Stimulated activated naive CD8-positive, alpha-beta T cell treated with anti-CD3 and anti-CD28 coated beads, Interleukin-15, Interleukin-2, amounts not matched to agents 100 U/mL and 50 U/mL, for 24 hours (primary cell): ENCODE measurements at regions not wholly inside any gene's neighbourhood (a gene's known extent, or its start where the extent isn't known, plus 50 kb on each side); places are given as distances from the start of the nearest gene placed in this dataset.
"Not testable (repeated sequence)": the region's sequence is repeated elsewhere in the genome, so short reads cannot be mapped to it uniquely, and the experiment has no call there.

Experiments used
- ATAC-seq: fragments of 150-1000 bp; cut with Tn5 transposase; one replicate; pipeline ENCODE4 v1.10.0; 2021
- DNase-seq: peaks from one replicate; pipeline ENCODE4 v3.0.0; 2021

DNA sequence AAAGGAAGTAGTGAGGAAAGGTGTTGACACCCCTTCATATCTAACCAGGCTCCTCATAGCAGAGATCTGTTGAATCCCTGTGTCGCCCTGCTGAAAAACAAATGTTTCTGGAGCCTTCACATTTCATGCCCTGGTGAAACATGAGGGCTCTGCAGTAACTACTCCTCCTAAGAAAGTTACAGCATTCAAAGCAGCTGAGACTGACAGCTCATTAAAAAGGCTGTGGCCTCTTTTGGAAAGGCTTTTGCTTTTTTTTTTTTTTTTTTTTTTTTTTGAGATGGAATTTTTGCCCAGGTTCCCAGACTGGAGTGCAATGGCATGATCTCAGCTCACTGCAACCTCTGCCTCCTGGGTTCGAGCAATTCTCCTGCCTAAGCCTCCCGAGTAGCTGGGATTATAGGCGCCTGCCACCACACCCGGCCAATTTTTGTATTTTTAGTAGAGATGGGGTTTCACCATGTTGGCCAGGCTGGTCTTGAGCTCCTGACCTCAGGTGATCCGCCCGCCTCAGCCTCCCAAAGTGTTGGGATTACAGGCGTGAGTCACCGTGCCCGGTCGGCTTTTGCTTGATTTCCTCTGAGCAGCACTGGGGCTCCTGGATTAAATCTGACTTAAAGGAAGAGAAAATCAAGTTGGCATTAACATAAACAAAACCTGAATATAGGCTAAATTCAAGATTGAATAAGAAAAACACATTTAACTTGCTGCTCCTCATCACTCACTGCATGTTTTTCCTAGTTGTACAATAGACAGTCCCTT lies 112.9 kb downstream of the PCSK1 start:
- not testable (repeated sequence) for ATAC-seq, DNase-seq

DNA sequence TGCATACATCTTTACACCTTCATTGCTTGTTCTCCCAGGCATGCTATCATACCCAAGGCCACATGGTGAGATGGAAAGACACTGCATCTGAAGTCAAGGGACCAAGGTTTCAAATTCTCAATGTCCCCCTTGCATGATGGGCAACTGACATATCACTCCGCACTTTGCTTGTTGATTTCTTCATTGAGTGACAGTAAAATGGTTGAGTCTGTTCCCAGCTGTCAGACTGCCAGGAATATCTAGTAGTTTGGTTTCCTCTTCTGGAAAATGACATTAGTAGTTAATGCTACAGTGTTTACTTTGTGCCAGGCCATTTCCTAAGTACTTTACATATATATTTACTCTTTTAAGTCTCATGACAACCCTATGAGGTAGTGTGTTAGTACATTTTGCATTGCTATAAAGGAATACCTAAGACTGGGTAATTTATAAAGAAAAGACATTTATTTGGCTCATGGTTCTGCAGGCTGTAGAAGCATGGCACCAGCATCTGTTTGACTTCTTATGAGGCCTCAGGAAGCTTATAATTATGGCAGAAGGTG lies 114.4 kb downstream of the PCSK1 start:
- ATAC-seq: no peak
- DNase-seq: no peak

DNA sequence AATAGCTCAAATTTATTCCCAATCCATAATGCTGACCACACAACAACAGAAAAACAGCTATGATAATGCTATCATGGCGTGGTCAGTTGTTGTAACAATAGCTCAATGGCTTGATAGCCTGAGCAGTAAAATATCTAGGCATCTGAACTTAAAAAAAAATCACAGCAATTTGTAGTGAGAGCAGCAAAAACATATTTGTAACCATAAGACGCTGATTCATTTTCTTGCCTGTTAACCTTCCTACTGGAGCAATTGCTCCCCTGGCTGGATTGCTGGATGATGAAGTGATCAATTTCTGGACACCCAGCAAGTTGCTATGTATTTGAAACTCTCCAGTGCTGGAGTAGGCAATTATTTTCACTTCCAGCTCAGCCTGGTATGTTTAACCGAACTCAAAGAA lies 115.1 kb downstream of the PCSK1 start:
- ATAC-seq (no peak), DNase-seq (no peak)

DNA sequence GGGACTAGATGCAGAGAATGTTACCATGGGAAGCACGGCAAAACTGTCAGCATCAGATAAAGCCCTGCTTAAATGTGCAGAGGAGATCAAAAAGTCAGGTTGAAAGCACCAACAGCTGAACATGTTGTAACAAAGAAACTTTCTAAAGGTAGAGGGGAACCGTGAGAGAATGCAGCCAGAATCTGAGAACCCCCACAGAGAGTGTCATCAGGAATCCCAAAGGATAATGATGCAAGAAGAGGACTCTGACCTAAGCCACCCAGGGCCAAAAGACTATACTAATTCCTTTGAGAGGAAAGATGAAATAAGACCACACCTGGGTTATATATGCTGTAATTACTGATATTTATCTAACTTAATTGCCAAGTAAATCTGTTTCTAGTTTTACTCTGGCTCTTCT lies 116.6 kb downstream of the PCSK1 start:
- no peak for DNase-seq
- ATAC-seq: no peak

DNA sequence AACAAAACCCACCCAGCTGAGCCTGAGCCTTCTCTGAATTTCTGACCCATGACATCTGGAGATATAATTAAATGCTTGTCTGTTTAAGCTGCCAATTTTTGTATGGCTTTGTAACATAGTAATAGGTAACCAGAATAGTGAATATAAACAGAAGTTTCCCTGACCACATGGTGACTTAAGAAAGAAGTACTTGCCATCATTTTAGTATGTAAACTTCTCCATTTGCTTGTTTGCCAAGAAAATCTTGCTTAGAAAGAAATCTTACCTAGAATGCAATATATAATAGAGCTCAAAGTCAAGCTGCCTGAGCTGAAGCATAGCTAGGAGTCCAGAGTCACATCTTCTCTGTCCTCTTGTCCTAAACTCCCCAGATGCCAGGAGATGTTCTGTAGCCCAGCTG lies 117.0 kb downstream of the PCSK1 start:
- DNase-seq (no peak), ATAC-seq (no peak)

DNA sequence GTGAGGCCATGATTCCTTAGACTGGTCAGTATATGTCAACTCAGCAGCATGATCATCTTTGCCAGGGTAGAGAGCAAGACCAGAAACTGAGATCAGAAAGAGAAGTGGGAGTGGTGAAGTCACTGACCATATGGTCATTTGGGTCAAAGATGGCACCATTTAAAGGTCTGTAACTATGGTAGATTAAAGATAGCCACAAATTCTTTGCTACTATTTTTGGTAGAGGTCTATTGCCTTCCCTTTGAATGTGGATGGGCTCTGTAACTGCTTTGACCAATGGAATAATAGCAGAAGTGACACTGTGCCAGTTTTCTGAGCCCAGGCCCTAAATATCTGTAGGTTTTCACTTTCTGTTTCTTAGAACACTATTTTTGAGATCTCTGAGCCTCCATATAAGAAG lies 117.6 kb downstream of the PCSK1 start:
- ATAC-seq: no peak
- no peak for DNase-seq

DNA sequence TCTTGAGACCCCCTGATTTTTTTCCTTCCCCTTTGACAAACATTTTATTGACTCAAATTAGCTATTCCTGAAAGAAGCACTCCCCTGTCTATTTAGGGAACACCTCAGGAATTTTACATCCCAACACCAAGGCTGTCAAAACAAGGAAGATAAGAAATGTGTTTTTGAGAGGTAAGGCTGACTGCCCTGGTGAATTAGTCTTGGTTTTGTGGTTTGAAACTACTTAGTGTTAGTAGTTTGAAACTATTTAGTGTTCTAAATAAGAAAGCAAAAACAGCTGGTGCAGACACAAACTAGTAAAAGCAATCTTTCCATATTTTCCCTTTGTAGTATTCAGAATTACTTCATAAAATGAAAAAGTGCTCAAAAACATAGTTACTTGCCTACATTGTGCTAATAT lies 120.7 kb downstream of the PCSK1 start:
- DNase-seq (no peak), ATAC-seq (no peak)

DNA sequence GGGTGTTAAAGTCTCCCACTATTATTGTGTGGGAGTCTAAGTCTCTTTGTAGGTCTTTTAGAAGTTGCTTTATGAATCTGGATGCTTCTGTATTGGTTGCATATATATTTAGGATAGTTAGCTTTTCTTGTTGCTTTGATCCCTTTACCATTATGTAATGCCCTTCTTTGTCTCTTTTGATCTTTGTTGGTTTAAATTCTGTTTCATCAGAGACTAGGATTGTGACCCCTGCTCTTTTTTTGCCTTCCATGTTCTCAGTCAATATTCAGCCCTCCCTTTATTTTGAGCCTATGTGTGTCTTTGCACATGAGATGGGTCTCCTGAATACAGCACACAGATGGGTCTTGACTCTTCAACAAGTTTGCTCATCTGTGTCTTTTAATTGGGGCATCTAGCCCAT lies 126.0 kb downstream of the PCSK1 start:
- DNase-seq, ATAC-seq: not testable (repeated sequence)

DNA sequence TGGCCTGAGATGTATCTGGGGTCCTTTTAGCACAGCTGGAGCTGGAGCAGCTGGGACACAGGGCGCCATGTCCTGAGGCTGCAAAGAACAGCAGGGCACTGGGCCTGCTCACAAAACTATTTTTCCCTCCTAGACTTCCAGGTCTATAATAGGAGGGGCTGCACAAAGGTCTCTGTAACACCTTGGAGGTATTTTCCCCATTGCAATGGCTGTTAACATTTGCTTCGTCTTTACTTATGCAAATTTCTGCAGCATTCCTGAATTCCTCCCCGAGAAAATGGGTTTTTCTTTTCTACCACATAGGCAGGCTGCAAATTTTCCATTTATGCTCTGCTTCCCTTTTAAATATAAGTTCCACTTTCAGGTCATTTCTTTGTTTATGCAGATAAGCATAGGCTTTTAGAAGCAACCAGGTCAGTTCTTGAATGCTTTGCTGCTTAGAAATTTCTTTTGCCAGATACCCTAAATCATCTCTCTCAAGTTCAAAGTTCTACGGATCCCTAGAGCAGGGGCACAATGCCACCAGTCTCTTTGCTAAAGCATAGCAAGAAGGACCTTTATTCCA lies 130.8 kb downstream of the PCSK1 start:
- no peak for ATAC-seq
- no peak for DNase-seq

DNA sequence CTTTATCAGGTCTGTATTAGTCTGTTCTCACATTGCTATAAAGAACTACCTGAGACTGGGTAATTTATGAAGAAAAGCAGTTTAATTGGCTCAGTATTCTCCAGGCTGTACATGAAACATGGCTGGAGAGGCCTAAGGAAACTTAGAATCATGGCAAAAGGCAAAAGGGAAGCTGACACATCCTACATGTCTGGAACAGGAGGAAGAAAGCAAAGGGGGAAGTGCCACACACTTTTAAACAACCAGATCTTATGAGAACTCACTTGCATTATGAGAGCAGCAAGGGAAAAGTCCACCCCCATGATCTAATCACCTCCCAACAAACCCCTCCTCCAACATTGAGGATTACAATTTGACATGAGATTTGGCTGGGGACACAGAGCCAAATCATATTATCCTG lies 132.1 kb downstream of the PCSK1 start:
- no peak for ATAC-seq
- DNase-seq: no peak

DNA sequence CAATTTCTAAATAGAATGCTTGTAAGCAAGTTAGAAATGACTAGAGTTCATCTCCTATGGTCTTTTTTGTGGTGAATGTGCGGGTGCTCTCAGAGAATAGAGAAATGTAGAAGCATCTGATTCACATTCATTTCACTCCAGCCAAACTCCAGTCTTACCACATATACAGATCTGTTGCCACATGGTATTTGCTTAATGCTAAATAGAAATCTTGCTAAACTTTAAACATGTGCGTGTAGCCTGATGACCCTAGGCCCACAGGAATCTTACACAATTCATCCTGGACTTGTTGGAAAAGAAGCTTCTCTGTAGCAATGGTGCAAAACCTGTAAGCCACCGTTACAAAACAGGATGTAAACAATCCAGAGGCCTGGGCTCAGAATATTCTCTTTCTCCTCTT lies 135.2 kb downstream of the PCSK1 start:
- DNase-seq: no peak

DNA sequence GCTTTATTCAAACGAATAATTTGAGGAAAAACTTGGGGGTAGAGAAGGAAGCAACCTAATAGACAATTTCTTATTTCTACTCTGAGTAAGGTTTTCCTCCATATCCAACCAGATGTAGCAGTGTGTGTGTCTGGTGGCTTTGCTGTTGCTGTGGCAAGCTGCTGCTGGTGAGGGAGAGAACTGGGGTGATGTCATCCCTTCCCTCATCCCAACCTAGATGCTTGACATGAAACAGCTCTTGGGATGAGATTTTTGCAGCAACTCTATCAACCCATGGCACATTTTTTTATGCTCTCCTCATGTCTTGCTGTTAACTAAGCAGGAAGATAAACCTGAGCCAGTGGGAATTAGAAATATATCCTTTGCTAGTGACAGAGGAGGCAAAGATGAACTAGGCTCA lies 135.8 kb downstream of the PCSK1 start:
- no peak for ATAC-seq
- no peak for DNase-seq

More for the DNA sequence above, 135.2 kb downstream of the PCSK1 start:
- no peak for ATAC-seq

DNA sequence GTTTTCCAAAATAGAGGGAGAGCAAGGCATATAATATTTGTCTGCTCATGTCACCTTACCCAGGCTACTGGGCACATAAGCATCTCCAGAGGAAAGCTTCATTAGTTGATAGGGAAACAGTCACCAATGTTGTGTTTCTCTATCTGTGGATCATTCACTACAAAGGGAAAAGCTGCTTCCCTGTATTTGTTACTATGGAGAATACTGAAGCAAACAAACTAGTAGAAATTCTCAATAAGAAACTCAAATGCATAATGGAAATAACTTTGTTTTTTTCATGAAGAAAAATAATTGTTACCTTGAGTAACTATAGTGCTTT lies 138.2 kb downstream of the PCSK1 start:
- DNase-seq: no peak
- ATAC-seq: no peak

DNA sequence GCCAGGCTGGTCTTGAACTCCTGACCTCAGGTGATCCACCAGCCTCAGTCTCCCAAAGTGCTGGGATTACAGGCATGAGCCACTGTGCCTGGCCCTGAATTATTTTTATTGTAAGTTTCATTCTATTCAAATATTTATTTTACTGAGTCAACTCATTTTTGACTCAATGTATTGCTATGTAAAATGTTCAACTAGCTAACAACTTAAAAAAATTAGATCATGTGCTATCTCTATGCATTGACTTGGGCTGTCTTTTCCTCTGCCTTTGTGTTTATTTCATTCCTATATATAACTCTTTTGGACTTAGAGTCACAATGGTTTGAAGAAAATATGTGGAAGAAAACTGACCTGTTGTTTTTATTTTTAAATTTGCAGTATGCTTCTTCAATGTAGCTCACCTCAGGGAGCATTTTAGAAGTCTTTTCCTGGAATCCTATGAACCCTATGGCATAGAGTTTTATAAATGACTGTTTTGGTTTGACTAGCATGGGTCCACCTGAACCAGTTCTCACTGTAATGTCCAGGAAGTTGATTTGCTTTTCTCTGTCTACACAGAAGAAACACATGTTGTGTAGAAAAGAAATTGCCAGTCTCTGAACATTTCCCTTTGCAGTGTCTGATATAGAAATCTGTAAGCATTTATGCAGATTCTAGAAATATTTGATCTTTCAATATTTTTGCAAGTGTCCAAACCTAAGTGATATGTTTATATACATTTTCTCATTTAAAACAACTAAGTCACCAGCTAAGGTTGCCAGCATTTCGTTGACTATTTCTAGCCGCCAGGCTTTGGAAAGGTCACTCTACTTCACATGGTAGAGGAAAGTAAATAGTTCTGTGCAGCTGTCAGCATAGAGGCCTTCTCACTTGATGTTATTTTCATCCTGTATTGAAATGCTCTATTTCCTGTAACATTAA lies 138.8 kb downstream of the PCSK1 start:
- ATAC-seq: no peak
- DNase-seq: no peak

DNA sequence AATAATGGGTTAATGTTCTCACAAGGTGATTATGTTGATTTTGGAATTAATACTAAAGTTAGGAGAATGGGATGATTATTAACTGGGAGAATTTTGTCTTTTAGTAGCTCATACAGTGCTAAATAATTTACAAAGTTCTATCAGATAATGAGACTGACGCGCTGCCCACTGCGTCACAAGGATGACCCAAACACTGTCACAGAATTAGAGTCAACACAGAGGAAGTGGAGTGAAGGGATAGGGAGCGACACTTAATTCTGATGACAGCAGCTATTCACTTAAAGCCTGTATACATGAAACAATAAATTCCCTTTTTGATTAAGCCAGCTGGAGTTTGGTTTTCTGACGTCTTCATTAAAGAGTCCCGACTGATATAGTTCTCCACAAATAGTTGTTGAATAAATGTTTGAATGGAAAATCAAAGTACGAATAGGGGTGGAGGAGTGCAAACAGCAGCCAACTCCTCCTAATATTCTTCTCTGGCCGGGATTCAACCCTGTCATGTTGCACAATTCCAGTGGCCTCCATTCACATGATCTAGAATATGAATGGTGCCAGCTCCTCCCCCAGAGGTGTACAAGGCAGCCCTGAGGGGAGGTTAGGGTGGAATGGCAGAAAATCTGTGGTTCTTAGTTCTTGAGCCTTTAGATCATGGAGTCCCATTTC lies 140.3 kb downstream of the PCSK1 start:
- no peak for DNase-seq
- ATAC-seq: no peak

DNA sequence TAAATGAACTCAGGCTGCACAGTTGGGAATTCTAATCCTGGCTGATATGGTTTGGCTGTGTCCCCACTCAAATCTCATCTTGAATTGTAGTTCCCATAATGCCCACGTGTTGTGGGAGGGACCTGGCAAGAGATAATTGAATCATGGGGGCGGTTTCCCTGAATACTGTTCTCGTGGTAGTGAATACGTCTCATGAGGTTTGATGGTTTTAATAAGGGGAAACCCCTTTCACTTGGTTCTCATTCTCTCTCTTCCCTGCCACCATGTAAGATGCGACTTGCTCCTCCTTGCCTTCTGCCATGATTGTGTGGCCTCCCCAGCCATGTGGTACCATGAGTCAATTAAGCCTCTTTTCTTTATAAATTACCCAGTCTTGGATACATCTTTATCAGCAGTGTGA lies 143.8 kb downstream of the PCSK1 start:
- DNase-seq (peak; percentile 8), ATAC-seq (peak; percentile 28)

DNA sequence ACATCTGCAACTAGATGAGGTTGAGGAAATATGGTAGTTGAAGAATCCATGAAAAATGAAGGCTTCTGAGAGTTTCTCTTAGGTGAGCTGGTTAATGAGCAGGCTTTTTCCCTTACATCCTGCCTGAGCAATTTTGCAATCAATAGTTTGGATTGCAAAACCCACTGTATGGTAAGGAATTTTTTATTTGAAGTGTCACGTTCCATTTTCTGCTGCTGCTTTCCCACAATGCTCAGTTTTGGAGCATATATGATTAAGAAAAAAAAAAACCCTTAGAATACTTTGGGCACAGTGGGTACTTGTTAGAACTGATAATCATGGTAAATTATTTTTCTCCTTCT lies 144.2 kb downstream of the PCSK1 start:
- DNase-seq: no peak
- ATAC-seq: no peak

DNA sequence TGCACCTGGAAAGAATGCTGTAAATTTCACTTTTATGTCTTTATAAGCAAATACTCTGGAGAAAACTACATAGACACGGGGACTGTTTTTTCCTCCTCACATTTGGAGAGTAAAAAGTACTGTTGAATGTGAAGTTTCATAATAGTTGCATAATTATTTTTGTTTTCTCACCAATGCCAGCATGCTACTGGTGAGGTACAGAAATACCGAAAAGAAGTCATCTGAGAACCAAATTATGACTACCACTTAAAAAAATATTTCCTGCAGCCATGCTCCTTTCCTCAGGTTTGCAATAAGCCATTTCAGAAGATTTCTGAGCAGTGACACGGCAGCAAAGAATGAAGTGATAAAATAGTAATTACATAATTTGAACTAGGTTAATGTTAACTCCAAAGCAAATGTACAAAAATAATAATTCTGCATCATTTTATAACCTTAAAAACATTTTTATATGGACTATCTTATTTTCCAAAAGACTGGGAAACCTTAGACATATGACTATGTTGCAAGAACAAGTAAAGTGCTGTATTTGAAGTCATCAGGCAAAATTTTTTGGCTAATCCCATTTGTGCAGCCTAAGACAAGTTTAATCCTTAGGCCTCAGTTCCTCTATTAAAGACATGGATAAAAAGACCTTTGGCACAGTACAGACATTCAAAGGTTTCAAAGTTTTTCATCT lies 144.7 kb downstream of the PCSK1 start:
- ATAC-seq (no peak), DNase-seq (no peak)

DNA sequence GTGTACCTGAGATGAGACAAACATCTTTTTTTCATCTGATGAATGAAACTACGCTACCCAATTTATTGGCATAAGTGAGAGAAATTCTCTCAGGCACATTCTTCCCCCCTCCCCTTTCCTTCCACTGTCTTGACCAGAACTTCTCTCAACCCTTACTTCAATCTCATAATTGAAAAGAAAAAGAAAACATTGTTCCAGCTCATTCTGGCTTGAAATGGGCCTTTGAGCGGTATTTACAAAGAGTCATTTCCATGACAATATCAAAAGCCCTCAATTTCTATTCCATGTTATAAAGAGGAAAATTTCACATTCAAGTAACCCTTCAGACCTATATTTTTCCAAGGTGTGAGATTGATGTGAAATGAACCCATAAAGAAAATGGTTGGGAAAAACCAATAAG lies 145.9 kb downstream of the PCSK1 start:
- ATAC-seq (no peak), DNase-seq (no peak)

DNA sequence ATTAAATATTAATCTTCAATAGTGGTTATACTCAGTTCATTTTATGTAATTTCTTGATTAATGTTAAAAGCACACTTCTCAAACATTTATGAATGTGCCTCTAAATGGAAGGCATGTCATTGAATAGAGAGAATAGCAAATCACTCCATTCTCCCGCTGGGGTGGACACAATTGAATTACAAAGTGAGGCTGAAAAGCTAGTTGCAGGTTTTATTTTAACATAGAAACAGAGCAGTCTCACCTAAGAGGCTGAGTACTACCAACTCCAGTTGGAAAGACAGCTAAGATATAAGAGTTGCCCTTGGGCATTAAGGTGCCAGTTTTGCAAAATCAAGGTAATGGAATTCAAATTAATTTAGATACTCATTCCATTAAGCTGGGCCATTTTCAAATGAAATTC lies 147.2 kb downstream of the PCSK1 start:
- ATAC-seq: no peak
- DNase-seq: no peak

DNA sequence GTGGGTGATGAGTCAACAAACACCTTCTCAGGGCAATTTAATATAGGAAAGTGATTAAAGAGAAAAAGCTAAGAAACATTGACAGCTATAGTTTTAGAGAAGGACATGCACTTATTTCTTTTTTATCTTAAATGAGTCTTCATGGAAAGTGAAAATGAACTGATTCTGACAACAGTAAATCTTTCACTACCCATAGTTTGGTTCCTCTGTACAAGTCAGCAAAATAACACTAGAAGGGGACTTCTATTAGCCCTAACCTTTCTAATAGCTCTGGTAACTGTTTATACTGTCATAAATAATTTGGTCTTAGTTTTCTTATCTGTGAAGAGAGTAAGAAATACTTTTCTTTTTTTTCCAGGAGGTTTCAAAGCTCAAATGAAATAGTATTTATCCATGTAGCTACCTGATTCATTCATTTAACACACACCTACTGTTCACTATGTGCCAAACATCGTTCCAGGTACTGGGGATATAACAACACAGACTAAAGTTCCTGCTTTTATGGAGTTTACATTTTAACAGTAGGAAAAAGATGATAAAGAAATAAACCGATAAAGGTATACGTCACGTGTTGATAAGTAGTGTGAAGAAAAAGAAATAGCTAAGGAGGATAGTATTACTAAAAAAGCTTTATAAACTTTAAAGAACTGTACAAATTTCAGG lies 148.2 kb downstream of the PCSK1 start:
- ATAC-seq (no peak), DNase-seq (no peak)

DNA sequence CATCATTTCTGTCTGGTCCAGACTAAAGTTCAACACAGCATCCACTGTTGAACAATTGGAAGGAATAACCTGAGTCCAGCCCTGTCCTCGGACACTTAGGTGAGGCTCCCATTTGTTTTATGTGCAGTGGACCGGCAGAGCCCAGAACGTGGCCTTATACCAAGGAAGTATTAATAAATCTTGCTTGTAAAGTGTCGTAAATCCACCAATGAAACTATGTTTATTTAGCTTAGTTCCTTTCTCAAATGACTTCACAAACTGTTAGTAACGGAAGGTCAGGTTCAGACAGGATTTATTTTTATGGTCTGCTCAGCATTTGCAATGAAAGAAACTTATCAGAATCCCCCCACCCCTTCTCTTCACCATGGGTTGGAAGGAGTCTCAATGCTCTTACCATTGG lies 149.5 kb downstream of the PCSK1 start:
- ATAC-seq: no peak
- no peak for DNase-seq
